Activated naive CD4-positive, alpha-beta T cell treated with anti-CD3 and anti-CD28 coated beads, Interleukin-2, amount 50 U/mL, for 72 hours (primary cell): ENCODE measurements at regions not wholly inside any gene's neighbourhood (a gene's known extent, or its start where the extent isn't known, plus 50 kb on each side); places are given as distances from the start of the nearest gene placed in this dataset.

Experiments
- ATAC-seq, 2 donors: fragments of 150-1000 bp; cut with Tn5 transposase; 2 replicates each; pipeline ENCODE4 v1.10.0; 2021; ENCODE audit warnings: mild to moderate bottlenecking in 2 of 2, moderate library complexity in 2 of 2
- DNase-seq, 2 donors: peaks; one replicate each; pipeline ENCODE4 v3.0.0; 2021 to 2022; ENCODE audit warnings: low spot score in 2 of 2
- H3K27ac Mint-ChIP-seq, 2 donors: one replicate each; pipeline ENCODE4 v1.8.0; 2022; ENCODE audit warnings: mild to moderate bottlenecking in 2 of 2, mixed read lengths in 2 of 2
- H3K36me3 Mint-ChIP-seq, 2 donors: one replicate each; pipeline ENCODE4 v1.8.0; 2022; ENCODE audit warnings: mixed read lengths in 2 of 2
- H3K9me3 Mint-ChIP-seq, 2 donors: one replicate each; pipeline ENCODE4 v1.8.0; 2022; ENCODE audit warnings: mixed read lengths in 2 of 2

DNA sequence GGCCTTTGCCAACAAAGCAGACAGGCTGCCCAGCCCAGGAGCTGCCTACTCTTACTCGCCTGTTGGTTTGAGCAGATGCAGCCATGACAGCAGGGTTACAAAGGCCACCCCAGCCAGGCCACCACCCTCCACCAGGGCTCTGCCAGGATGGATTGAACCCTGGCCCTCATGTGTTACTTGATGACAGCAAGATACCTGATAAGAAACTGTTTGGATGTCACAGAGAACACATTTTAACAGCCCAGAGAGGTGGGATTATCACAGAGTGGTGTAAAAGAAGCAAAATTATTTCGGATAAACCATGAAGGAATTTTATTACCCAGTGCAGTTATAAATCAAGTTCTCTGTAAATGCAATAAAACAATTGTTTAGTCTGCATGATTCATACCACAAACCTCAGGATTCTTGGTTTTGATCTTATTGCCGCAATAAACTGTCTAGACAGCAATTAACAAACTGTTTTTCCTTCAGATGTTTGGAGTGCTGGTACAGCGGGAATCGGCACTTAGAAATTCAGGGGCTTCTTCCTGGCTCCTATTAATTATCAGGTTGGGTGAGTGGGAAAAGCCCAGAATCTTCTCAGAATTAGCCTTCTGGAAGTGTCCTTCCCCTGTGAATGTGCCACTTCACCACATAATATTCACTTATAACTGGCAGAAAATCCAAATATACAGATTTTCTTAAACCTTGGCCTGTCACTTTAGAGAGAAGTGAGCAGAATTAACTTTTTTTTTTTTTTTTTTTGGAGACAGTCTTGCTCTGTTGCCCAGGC, 58.0 kb upstream of the SALL4 start:
- H3K27ac Mint-ChIP-seq = no peak overlapping the region
- DNase-seq (no peak), ATAC-seq (no peak)
- H3K9me3 Mint-ChIP-seq = no peaks in the 10 kb centered on the region
- no peaks in the 10 kb centered on the region for H3K36me3 Mint-ChIP-seq

DNA sequence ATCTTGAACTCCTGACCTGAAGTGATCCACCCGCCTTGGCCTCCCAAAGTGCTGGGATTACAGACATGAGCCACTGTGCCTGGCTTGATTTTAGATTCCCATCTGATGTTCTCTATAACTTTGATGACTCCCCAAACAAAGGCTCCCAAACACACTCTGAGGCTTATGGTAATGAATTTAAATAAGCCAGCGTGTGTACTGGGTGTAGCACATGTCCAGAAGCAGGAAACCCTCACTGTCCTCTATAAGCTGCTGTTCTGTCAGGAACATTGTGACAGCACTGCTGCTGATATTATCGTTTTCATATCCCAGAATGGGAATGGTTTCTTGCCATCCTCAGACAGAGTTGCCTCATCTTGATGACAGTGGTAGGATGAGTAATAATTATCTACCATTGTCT, 54.1 kb upstream of the SALL4 start:
- ATAC-seq = no peak
- Mint-ChIP-seq H3K27ac (no peak overlapping the region), H3K36me3 (no peaks in the 10 kb centered on the region), H3K9me3 (no peaks in the 10 kb centered on the region)
- DNase-seq = no peak

DNA sequence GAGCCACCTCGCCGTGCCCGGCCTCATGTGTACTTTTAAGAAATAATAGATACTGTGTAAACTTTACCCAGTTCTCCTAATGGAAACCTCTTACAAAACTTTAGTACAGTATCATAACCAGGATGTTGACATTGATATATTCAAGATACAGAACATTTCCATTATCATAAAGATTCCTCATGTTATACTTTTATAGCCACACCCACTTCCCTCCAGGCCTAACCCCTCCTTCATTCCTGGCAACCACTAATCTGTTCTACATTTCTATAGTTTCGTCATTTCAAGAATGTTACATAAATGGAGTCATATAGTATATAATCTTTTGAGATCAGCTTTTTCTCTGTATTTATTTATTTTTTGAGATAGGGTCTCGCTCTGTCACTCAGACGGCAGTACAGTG, 52.6 kb upstream of the SALL4 start:
- no peak for ATAC-seq
- no peaks in the 10 kb centered on the region for H3K9me3 Mint-ChIP-seq
- H3K36me3 Mint-ChIP-seq = no peaks in the 10 kb centered on the region
- H3K27ac Mint-ChIP-seq = no peak overlapping the region
- DNase-seq = no peak
